ENCODE measurements at regions not wholly inside any gene's neighbourhood (a gene's known extent, or its start where the extent isn't known, plus 50 kb on each side); places are given as distances from the start of the nearest gene placed in this dataset.

- H3K4me1 Mint-ChIP-seq, result no peaks in the 10 kb centered on the region
- H3K9ac ChIP-seq (ENCODE audit: insufficient read depth, low read length, poor library complexity, severe bottlenecking), result no peak overlapping the region
- 86% methylated on average over 2 of the region's 2 CpGs for WGBS (ENCODE audit: insufficient coverage)
- no peaks in the 10 kb centered on the region for H4K20me1 ChIP-seq (ENCODE audit: insufficient read depth, low read length)
- DNase-seq, result no peak
- no peak overlapping the region for H3K4me2 ChIP-seq (replicated peaks; ENCODE audit: extremely low read depth, low read length, poor library complexity, severe bottlenecking)
- H3K4me3 Mint-ChIP-seq, result no peak overlapping the region
- no peaks in the 10 kb centered on the region for H3K27me3 ChIP-seq (ENCODE audit: control insufficient read depth in 2 of 2, insufficient read depth in 2 of 2, low read length in 2 of 2)
- no peak for TF ChIP-seq CTCF (IDR thresholded peaks at IDR 0.05)
- H3K9me3 Mint-ChIP-seq, result peaks cover 0 to 5% (median 0%) of the 10 kb centered on the region in 7 donors
- H3K9me3 ChIP-seq (replicated peaks in 1 of 2; ENCODE audit: control insufficient read depth in 1 of 2, insufficient read depth in 1 of 2, low read length in 2 of 2), result peaks cover 0 to 3% of the 10 kb centered on the region in 2 donors
- no peak overlapping the region for H3K27ac Mint-ChIP-seq
- no peaks in the 10 kb centered on the region for H3K27me3 Mint-ChIP-seq (ENCODE audit: low read depth in 3 of 3)
- no peak overlapping the region for H3K27ac ChIP-seq (ENCODE audit: low read depth in 1 of 2, low read length in 2 of 2)
- H3K4me3 ChIP-seq (replicated peaks in 1 of 3; ENCODE audit: low read depth in 2 of 3, low read length in 3 of 3), result no peak overlapping the region
- H3K79me2 ChIP-seq (ENCODE audit: insufficient read depth, low read length), result no peaks in the 10 kb centered on the region
- H3K36me3 ChIP-seq (replicated peaks in 1 of 2; ENCODE audit: control insufficient read depth in 1 of 2, insufficient read depth in 2 of 2, low read length in 2 of 2), result no peaks in the 10 kb centered on the region
- no peak overlapping the region for H2AFZ ChIP-seq (ENCODE audit: insufficient read depth, low read depth, low read length, poor library complexity, severe bottlenecking)
- no peaks in the 10 kb centered on the region for H3K36me3 Mint-ChIP-seq
- intact Hi-C loops (cut with micrococcal nuclease), result no loop called here
- H3K4me1 ChIP-seq (ENCODE audit: control insufficient read depth in 1 of 2, insufficient read depth in 2 of 2, low read length in 2 of 2), result no peaks in the 10 kb centered on the region
Measured at GRCh38 chr4:165763640-165764039, 109.4 kb upstream of the TLL1 start.

- Histone ChIP-seq H4K20me1 (ENCODE audit: insufficient read depth, low read length) (no peaks in the 10 kb centered on the region), H3K79me2 (ENCODE audit: insufficient read depth, low read length) (no peaks in the 10 kb centered on the region), H3K4me2 (replicated peaks; ENCODE audit: extremely low read depth, low read length, poor library complexity, severe bottlenecking) (no peak overlapping the region), H2AFZ (ENCODE audit: insufficient read depth, low read depth, low read length, poor library complexity, severe bottlenecking) (no peak overlapping the region), H3K9ac (ENCODE audit: insufficient read depth, low read length, poor library complexity, severe bottlenecking) (no peak overlapping the region), H3K36me3 (replicated peaks in 1 of 2; ENCODE audit: control insufficient read depth in 1 of 2, insufficient read depth in 2 of 2, low read length in 2 of 2) (no peaks in the 10 kb centered on the region), H3K4me3 (replicated peaks in 1 of 3; ENCODE audit: low read depth in 2 of 3, low read length in 3 of 3) (no peak overlapping the region), H3K9me3 (replicated peaks in 1 of 2; ENCODE audit: control insufficient read depth in 1 of 2, insufficient read depth in 1 of 2, low read length in 2 of 2) (peaks cover 0 to under 1% of the 10 kb centered on the region in 2 donors), H3K27me3 (ENCODE audit: control insufficient read depth in 2 of 2, insufficient read depth in 2 of 2, low read length in 2 of 2) (no peaks in the 10 kb centered on the region), H3K4me1 (ENCODE audit: control insufficient read depth in 1 of 2, insufficient read depth in 2 of 2, low read length in 2 of 2) (no peaks in the 10 kb centered on the region), H3K27ac (ENCODE audit: low read depth in 1 of 2, low read length in 2 of 2) (no peak overlapping the region)
- Mint-ChIP-seq H3K9me3 (peaks cover 0 to 5% (median 0%) of the 10 kb centered on the region in 7 donors), H3K36me3 (no peaks in the 10 kb centered on the region), H3K4me1 (no peaks in the 10 kb centered on the region), H3K4me3 (no peak overlapping the region), H3K27me3 (ENCODE audit: low read depth in 3 of 3) (no peaks in the 10 kb centered on the region), H3K27ac (no peak overlapping the region)
- no peak for DNase-seq
- intact Hi-C loops (cut with micrococcal nuclease), result no loop called here
- no CpG with 5 or more reads among the region's 1 CpG for WGBS (ENCODE audit: insufficient coverage)
- no peak for TF ChIP-seq CTCF (IDR thresholded peaks at IDR 0.05)
Measured at GRCh38 chr4:165765053-165765452, 108.0 kb upstream of the TLL1 start.

All from CD14-positive monocyte (primary cell).